GM19193 (cell line): ENCODE measurements at regions not wholly inside any gene's neighbourhood (a gene's known extent, or its start where the extent isn't known, plus 50 kb on each side); places are given as distances from the start of the nearest gene placed in this dataset.

Experiments
- POLR2A ChIP-seq: IDR thresholded peaks from 4 replicates; pipeline ENCODE4 v1.6.1; 2011; ENCODE audit not compliant: insufficient read depth, insufficient read length; ENCODE audit errors: extremely low read depth

DNA sequence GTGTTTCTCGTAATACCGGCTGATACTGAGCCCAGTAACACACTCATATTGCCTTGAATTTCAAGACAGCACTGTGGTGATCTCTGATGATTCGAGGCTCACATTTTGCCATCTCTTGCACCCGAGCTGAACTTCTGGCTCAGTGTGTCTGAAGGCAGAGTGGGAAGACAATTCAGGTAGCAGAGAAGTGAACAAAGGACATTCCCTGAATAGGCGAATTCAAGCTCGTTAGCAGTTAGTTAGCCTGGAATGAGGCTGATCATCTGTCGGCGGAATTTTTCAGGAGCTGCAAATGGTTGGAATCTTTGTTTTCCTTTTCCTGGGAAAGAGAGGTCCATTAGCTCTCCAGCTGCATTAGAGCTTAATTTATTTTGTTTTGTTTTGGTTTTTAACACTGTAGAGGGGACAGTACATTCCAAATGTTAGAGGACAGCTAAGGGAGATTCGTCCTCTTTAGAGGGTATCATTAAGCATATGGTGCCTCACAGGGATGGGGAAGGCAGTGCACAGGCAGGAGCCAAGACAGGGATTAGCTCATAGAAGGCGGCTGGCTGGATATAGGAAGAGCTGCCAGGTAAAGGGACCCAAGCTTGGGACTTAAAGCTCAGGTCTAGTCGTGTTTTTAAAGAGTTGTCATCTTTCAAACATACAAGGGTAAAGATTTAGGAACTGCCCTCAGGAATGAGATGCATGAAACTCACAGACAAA is 119.7 kb upstream of the DLG1 start:
- TF ChIP-seq POLR2A = no peak

DNA sequence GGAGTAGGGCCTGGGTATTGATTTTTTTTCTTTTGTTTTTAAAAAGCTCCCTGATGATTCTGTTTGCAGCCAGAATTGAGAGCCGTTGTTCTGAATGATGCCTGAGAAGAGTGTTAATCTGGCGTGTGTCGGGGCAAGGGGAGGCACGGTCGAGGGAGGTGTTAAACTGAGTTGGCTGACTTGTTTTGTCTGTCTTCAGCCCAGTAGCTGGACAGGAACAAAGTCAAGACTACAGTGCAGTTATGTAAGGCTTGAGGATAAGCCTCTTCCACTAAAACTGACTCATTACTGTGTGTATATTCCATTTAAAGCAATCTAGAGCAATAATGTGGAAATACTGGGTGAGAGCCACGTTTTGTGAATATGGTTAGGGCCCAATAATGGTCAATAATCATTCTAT is 119.0 kb upstream of the DLG1 start:
- no peak for TF ChIP-seq POLR2A

GRCh38 chr3:197408177-197408957 is 110.0 kb upstream of the DLG1 start:
- TF ChIP-seq POLR2A = no peak

DNA sequence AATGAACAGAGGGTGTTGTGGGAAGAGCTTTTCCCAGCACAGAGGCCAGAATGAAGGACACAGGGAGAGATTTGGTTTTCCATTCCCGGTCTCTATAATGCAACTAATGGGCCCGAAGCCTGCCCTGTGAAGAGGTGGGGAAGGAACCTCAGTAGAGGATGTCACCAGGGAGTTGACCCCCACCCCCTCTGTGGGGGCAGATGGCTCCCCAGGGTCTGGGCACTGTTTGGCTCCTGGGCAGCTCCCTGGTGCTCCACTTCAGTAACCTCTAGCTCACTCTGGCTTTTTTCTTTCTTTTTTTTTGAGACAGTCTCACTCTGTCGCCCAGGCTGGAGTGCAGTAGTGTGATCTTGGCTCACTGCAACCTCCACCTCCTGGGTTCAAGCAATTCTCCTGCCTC is 109.1 kb upstream of the DLG1 start:
- no peak for TF ChIP-seq POLR2A

GRCh38 chr3:197407053-197407452 is 108.6 kb upstream of the DLG1 start:
- TF ChIP-seq POLR2A = no peak

DNA sequence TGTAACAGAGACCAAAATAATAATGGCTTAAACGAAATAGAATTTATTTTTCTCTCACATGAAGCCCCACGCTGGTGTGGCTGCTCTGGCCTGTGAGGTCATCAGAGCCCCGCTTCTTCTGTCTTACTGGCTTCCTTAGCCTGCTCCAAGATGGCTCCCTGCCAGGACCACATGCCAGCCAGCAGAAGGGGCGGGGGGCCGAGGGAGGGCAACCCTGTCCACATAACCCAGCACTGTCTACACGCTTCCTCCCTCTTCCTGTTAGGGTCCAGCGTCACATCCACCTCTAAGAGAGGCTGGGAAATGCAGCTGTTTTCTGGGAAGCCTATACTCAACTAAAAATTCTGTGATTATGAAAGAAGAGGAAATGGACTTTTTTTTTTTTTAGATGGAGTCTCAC is 107.9 kb upstream of the DLG1 start:
- TF ChIP-seq POLR2A = no peak

DNA sequence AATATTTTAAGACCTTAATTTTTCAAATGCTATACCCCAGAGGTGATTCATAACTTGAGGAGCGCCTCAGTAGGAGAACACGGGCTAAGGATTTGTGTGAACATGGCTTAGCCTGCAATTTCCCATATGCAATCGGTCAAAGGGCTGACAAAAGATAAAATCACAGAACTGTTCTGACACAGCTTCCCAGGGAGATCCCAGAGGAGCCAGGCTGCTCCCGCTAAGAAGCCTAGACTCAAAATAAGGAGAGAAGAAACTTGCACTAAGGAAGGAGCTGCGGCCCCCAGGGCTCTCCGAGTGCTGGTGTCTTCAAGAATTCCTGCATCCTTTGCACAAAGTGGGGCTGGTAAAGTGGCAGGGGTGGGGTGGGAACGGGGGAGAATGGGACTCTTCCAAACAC is 106.3 kb upstream of the DLG1 start:
- no peak for TF ChIP-seq POLR2A

DNA sequence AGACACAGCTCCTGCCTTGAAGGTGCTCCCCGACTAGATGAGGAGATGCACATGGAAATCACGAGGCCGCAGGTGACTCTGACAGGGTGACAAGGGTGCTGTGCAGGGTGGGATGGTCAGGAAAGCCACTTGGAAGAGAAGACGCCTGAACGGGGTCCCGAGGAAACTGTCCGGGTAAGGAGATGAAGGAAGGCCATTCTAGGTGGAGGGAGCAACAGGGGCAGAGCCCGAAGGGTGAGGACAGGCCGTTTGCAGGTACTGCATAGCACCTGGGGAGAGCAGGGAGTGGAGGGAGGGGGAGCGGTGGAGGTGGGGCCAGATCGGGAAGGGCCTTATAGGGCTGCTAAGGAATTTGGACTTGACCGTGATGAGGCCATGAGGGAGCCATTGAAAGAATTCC is 105.6 kb upstream of the DLG1 start:
- TF ChIP-seq POLR2A = no peak

DNA sequence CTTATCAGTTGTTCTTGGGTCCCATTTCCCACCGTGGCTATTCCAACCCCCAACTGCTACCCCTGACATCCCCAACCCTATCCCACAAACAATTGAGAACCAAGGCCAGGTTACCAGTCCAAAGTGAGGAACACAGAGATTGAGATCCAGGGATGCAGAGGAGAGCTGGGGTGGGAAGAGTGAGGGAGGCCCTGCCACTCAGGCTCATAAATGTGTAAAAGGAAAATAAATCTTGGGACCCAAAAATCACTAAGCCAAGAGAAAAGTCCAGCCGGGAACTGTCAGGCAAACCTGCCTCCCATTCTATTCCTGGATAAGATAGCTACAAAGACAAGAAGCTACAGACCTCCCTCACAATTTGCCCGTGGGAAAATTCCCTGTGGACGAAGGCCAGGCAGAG is 101.1 kb upstream of the DLG1 start:
- no peak for TF ChIP-seq POLR2A

DNA sequence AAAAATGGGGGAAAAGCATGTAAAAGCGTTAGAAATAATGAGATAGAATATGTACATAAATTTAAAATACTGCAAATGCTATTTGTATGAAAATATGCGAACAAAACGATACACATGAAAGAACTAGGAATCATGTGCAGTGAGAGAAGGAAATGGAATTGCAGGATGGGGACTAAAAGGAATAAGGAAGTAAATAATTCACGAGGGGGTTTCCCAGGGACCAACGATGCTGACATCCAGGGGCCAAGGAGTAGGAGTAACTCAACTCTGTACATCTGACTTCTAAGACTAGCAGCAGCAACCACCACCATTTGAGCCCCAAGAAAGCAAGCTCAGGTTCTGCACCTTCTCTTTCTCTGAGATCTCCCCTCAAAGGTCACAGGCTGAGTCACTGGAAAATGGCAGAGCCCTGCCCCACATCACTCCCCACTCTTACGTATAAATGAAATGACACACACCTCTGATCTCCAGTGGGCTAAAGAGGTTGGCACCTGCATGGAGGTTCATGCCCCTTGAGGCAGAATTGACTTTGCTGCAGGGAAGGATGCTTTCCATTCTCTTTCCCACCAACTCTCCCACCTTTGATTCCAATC is 100.0 kb upstream of the DLG1 start:
- TF ChIP-seq POLR2A = no peak

- TF ChIP-seq POLR2A = no peak
Measured at GRCh38 chr3:197397838-197398237, 99.4 kb upstream of the DLG1 start.

DNA sequence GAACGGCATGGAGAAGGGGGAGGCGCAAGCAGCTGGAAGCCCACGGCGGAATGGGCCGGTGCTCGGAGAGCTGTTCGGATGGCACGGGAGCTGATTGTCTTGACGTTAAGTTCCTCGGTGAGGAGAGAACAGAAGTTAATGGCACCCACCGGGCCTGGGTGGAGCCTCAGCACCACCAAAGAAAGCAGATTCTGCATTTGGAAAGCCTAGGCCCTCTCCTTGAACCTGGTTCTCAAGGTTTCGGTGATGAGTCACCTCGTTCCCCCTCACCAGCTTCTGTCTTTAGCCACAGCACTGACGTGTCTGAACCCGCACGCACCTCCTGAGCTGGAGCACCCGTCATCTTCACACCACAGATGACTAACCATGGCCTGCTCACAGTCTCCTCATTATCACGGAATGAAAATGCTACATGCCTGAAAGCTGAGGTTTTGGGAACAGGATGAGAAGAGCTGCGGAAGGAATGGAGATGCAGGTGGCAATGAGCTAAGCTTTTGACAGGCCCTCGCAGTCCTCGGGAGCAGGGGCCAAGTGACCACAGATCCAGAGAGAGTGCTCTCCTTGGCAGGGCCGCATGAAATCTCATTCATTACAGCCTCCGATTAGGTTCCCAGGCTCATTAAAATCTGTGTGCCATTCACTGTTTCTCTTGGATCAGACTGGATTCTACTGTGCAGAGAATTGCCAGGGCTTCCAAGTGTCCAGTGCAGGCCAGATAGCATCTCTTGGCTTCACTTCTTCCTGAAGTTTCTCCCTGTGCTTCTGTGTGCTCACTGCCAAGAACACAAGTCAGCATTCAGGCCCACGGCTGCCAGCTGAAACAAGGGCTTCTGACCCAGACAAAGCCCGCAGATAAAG is 96.3 kb upstream of the DLG1 start:
- TF ChIP-seq POLR2A = peak; percentile 40

DNA sequence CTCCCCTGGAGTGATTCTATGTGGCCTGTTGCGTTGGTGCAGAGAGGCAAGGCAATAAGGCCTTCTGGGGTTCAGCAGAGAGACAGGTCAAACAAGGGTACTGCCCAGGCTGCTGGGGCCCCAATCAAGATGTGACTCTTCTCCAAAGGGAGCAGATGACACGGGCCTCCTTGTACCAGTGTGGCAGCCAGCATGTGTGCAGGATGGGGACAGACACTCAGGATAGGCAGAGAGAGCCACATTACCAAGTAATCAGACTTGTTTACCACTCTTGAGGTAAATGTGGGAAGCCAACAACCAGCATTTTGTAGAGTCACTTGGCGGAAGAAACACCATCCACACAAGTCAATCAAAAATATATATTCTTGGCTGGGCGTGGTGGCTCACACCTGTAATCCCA is 95.3 kb upstream of the DLG1 start:
- TF ChIP-seq POLR2A = no peak

GRCh38 chr3:197392961-197393360 is 94.5 kb upstream of the DLG1 start:
- no peak for TF ChIP-seq POLR2A

DNA sequence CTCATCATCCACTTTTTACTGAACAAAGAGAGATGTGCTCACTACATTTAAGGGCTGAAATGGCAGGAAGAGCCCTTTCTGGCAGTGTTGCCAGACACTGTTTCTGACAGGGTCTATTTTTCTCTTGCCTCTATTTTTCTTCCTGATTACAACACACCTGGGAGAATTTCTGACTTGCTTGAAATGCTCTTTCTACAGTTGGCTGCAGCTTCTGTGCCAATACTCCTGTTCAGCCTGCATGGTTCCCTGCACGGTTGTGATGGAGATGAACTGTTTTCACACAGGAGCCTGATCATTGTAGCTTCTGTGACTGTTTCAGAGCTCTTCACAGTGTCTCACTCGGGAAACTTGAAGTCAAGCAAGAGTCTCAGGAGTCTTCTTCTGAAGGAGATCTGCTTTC is 83.0 kb upstream of the DLG1 start:
- no peak for TF ChIP-seq POLR2A
